Activated CD4-positive, alpha-beta T cell treated with anti-CD3 and anti-CD28 coated beads for 24 hours (primary cell): ENCODE measurements at regions not wholly inside any gene's neighbourhood (a gene's known extent, or its start where the extent isn't known, plus 50 kb on each side); places are given as distances from the start of the nearest gene placed in this dataset.

Experiments used
- DNase-seq, 2 donors: peaks; one replicate each; pipeline ENCODE4 v3.0.0-alpha.2; 2020; ENCODE audit warnings: low read depth in 2 of 2

DNA sequence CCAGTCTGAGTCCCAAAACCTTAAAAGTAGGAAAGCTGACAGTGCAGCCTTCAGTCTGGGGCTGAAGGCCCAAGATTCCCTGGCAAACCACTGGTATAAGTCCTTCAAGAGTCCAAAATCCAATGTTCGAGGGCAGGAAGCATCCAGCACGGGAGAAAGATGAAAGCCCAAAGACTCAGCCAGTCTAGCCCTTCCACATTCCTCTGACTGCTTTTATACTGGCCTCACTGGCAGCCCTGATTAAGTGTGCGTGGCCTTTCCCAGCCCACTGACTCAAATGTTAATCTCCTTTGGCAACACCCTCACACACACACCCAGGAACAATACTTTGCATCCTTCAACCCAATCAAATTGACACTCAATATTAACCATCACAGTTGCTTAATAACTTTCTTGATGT lies 372.1 kb upstream of the CCDC196 start:
- DNase-seq: no peak

DNA sequence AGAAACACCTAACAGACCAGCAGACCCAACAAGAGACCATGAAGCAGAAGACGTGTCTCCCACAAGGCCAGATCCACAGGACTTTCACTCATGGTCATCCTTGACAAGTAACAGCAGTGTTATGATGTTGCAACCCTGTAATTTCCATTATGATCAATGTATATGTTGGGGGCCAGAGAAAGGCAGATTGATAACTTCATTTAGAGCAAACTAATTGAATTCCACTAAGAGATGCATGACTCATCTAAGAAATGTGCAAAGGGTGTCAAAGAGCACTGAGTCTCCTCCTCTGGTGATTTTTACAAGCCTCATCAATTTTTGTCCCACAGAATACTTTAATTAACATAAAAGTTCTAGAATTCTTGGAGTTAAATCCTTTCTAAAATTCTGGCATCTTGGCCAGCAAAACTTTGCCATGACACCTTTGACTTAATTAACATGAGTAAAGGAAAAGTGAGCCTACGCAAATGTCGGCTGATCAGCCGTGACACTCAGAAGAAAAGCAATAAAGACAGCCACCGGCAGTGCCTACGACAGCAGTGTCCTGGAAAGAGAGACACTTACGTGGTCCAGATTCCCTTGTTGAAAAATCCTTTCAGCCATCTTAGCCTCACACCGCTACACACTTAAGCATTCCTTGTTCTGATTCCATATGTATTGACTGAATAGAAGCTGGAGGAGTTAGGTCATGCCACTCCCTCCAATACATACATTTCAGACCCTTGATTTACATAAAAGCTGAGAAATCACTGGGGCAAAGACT lies 370.2 kb upstream of the CCDC196 start:
- no peak for DNase-seq

DNA sequence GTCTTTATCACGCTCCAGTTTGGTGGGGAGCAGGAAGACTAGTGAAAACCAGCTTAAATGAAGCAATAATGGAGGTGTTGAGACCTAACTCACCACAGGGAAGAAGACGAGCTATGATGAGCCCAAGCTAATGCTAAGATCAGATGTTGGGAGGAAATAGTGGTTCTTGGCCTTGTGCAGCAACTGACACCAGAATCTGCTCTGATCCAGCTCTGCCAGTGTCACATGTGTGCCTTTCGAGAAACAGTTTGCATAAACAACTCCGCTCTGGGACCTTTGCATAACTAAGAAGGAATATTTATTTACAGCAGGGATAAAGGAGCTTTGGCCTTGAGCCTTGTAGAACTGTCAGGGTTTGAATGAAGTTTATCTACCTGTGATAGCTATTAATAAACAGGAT lies 369.4 kb upstream of the CCDC196 start:
- DNase-seq: no peak

DNA sequence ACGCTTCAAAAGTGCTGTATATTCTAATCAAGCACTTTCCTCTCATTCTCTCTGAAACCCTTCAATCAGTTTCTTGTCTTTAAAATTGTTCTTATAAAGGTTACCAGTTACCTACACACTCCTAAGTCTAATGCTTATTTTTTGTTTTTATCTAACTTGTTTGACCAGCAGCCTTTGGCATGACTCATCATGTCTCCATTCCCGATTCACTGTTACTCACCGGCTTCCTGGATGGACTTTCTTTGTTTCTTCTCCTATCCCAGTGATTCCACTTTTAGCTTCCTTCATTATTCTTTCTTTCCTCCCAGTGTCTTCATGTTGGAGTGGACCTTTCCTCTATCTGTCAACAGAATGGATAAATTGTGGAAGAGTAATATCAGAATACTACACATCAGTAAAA lies 368.6 kb upstream of the CCDC196 start:
- DNase-seq: no peak

DNA sequence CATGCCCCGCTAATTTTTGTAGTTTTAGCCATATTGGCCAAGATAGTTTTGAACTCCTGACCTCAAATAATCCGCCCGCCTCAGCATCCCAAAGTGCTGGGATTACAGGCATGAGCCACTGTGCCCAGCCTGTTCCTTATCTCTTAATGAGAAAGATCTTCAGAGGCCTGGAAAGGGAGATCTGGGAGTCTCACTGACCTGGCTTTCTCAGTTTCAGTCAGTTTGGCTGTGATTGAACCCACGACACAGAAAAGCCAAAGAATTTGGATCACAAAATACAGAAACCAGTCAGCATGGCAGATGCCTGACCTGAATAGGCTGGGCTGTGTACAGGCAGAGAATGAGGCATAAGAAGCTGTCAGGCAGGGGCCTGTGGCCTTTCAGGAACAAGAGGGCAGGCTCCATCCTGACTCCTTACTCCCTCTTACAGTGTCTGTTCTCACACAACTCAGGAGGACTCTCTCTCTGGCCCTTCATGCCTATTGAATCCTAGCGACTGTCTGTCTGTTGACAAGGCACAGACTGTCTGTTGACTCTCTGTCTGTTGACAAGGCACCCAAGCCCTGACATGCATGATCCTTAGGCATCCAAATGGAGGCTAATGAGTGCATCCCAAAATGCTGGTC lies 366.5 kb upstream of the CCDC196 start:
- no peak for DNase-seq

DNA sequence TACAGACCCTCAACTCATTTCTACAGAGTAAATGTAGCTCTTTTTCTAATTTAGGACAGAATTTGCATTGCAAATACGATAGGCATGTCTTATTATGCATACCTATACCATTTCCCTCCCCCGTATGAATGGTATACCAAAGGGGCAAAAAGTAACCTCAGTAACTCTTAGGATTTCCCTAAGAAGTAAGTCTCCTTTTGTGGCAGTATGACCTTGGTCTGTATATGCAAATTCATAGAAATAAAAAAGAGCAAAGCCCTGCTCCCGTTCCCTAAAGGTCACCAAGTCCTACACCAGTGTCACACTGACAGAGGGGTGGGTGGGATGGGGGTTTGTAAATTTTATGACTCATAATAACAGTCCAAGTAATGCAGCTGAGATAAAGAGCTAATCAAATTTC lies 365.8 kb upstream of the CCDC196 start:
- no peak for DNase-seq

DNA sequence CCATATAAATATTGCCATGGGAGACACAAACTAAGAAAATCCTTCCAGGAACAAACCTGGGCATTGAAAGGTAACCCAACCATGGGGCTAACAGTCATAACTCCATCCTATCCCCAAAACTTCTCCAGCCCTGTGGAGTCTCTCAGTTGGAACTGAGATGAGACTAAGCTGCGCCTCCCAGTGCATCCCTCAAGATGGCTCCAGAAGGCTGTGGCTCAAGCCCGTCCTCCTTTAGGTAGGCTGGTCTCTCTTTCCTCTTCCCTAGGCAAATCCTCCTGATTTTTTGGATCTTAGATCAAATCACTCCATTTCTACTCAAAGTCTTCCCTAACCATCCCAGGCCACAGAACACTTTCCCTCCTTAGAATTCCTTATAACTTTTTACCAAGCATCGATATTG lies 364.3 kb upstream of the CCDC196 start:
- no peak for DNase-seq

DNA sequence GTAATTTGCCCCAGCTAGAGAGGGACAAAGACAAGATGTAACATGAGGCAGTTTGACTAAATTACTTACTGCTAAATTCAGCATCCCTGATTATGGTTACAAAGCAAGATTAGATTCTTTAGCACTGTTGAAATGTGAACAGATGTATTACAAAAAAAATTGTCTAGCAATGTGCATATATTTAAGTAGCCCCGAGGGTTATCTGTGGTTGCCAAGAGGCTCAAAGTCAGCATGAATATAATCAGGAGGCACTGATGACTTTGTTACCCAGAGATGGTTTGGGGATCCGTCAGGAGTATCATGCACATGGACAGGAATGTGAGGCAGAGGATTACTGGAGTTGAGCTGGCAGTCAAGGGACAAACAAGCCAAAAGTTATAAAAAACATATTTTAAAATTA lies 356.9 kb upstream of the CCDC196 start:
- DNase-seq: no peak

DNA sequence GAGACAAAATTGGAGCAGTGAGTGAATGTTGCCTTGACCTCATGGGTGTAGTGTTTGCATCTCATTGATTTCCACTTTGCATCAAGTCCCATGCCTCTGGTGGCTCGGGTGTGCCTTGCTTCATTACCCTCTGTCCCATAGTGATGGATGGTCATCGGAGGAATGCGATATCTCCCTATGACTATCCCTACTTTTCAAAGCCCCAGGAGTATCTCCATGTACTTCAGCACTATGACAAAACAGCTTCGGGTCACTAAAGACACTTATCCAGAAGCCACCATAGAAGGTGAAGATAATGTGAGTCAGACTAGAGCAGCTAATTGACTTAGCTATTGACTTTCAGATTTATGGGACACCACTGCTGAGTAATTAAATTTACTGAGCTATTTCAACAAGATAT lies 355.1 kb upstream of the CCDC196 start:
- no peak for DNase-seq

DNA sequence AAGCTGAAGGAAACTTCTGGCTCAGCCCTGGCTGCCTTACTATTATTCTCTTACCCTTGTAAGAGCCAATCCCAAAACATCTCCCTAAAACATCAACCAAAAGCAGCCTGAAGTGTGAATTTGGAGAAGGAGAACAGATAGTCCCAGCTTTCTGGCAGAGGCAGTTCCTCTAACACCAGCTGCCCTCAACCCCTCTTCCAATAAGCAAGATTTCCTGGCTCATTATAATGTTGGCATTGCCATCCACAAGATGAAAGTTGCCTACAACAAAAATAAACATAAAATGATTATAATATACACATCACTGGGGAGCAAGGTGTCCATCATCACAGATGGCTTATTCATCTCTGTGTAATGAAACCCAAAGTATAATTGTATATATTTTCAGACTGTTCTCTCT lies 352.5 kb upstream of the CCDC196 start:
- DNase-seq: no peak

DNA sequence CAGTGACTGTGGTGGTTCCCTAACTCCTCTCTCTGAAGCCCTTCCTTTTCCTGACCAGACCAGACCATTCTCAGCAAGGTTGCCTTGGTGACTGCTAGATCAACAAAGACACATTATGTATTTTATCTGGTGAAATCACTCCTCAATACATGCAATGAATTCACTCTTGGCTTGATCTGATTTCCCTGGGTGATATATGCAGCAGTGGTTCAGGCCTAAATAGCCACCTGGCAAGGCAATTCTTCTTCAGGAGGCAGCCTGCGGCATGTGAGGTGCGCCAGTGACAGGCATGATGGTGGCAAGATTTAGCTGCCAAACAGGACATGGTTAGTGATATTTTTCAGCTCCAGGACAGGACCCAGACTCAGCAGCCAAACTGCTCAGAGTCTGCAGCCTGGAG lies 350.3 kb upstream of the CCDC196 start:
- no peak for DNase-seq

DNA sequence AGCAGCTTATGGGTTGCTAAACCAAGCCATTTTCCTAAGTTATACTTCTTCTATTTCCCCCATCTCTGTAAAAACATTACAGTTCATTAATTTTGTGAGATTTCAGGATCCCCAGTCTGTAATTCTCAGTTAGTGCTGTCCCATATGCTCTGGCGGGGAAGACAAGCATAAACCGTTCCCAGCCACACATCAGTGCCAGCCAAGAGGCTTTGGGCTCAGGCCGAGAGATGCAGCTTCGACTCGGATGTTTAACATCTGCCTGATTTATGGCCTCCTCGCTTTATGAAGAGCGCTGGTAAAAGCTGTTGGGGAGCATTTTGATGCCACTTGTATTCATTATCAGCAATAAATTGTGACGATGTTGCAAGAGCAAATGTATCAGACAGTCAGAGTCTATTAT lies 349.1 kb upstream of the CCDC196 start:
- no peak for DNase-seq

DNA sequence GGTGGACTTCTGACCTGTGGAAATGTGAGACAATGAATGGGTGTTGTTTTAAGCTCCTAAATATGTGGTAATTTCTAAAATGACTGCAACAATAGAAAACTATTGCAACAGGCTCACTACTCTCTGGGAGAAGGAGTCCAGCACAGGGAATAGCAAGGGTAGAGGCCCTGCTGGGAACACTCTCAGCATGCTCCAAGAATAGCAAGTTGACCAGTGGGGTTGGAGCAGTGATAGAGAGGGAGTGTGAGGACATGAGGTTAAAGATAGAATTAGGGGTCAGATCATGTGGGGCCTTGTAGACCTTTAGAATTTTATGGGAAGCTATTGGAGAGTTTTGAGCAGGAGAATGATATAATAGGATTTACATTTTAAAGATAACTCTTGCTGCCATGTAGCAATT lies 346.7 kb upstream of the CCDC196 start:
- DNase-seq: no peak

DNA sequence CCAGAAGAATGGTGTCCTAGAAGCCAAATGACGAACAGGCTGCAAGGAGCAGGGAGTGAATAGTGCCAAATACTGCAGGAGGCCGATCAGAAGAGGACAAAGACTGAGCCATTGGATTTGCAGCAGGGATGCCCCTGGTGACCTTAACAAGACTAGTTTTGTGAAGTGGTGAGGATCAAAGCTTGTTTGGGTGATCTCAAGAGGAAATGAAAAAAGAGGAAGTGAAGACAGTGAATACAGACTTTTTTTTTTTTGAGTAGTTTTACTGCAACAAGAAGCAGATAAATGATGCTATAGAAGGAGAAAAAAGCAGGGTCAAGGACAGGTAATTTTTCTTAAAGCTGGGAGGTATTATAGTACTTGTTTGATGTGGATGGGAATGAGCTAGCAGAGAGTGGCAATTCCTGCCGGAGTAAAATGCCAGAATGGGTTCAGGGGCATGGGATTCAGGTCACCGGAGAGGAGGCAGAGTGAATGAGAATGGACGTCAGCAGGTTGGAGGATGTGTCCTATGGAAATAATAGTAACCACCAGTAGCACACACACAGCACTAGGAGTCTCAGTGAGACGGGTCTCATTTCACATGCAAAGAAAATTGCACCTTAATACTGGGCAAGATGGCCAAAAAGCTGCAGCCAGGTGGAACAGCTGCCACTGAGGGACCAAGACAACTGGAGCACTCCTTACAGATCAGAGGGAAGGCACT lies 345.8 kb upstream of the CCDC196 start:
- DNase-seq: no peak

DNA sequence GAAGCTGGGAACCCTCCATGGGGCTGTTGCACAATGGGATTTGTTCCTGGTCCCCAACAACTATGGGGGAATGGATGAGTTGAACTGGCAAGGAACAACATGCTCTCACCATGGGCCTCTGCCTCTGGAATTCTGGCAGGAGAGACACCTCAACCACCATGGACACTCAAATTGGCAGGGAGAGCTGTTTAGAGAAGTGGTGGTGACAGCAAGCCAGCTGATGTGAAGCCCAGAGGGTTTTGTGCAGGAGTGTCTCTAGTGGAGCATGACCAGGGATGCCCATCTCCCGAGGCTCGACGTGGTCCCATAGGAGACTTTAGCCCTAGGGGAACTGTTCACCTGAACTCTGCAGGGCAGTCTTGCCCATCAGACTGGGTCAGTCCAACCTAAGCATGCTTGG lies 345.2 kb upstream of the CCDC196 start:
- DNase-seq: no peak

DNA sequence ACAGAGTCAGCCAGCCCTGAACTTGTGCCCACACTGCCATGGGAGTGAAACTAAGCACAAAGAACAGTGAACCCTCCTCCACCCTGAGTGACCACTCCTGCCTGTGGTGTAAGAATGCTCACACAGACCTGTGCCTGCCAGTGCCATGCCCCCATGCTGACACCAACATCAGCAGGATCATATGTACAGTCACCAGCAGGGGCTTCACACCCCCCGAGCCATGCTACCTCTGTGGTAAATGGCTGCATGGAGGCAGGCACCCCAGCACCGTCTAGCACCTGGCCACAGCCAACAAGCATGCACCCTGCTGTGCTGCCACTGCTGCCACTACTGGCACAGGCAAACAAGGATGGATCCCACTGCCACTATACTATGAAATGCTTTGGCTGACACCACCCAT lies 344.4 kb upstream of the CCDC196 start:
- DNase-seq: no peak

DNA sequence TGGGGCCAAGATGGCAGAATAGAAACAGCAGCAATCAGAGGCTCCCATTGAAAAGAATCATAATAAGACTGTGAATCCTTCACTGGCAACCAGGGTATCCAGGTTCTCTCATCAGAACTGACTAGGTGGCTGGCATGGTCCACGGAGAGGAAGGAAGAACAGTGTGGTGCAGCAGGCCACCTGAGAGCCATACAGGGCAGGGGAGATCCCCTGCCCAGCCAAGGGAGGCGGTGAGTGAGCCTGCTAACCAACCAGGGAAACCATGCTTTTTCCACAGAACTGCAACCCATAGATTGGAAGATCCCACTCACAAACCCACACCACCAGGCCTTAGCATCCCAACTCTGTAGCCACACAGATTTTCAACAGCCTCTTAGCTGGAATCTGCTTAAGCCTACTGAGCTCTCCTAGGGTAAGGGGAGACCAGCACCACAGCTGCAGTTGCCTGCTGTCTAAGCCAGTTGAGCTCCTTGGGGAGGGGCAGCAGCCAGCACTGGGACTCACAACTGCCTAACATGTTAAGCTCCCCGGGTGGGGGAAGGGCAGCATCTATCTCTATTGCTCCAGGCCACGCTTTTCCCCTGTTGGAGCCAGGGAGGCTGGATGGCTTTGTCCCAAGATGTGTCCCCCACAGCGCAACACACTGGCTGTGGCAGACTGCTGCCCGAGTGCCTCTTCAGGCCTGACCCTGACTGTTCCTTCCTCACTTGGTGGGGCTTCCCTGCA lies 342.6 kb upstream of the CCDC196 start:
- no peak for DNase-seq

DNA sequence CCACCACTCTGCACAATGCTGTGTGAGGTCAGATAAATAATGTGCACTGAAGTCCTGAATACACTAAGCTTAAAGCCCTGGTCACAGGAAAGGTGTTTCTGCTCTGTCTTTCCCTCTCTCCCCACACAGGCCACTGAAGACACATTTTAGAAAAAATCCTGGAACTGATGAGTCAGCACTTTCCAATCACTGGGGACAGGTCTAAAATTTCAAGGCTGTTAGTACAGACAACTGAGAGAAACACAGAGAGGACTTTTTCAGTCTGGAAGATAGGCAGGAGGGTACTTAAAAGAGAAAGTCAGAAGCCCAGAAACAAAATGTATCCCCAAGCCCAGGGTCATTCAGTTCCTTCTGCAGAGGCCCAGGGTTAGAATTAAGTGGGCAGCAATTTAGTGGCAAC lies 333.9 kb upstream of the CCDC196 start:
- DNase-seq: no peak

DNA sequence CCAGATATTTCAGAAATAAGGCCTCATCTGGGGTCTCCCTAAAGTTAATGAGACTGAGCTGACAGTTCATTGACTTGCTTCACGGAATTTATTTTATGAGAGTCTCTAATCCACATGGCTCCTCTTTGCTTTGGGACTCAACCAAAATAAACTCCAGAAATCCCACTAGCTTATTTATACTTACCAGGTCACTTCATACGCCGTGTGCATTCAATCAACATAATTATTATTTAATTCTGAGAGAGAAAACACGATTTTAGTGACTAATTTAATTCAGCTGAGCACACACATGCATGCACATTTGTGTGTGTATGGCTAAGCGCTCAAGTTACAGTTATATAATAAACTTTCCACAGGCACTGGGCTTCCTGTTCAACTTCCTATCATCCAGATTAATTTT lies 333.4 kb upstream of the CCDC196 start:
- no peak for DNase-seq

DNA sequence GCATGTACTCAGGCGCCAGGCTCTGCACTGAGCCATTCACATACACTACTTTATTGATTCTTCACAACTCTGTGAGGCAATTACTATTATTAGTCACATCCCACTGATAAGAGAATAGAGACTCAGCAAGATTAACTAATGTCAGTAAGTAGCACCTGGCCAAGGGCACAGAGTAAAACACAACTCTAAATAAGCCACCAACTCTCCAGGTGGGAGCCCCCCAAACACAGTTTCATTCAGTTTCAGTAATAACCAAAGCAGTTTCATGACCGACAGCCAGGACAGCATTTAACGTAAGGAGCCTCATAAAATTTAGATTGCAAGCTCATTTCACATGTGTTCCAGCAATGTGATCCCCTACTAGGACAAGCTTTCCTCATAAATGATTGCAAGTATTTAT lies 323.1 kb upstream of the CCDC196 start:
- DNase-seq: no peak

DNA sequence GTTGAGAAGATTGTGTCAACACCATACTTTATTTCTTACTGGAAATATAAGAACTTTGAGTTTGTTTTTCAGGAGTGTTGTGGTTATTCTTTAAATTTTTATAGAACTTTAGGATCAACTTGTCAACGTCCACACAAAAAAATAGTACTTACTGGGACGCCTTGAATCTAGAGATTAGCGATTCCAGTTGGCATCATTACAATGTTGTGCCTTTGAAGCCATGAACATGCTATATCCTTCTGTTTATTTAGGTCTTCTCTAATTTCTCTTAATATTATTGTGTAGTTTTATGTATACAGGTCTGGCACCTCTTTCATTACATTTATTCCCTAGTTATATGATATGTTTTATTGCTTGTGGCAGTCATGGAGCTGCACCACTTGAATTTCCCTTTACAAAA lies 320.8 kb upstream of the CCDC196 start:
- no peak for DNase-seq

DNA sequence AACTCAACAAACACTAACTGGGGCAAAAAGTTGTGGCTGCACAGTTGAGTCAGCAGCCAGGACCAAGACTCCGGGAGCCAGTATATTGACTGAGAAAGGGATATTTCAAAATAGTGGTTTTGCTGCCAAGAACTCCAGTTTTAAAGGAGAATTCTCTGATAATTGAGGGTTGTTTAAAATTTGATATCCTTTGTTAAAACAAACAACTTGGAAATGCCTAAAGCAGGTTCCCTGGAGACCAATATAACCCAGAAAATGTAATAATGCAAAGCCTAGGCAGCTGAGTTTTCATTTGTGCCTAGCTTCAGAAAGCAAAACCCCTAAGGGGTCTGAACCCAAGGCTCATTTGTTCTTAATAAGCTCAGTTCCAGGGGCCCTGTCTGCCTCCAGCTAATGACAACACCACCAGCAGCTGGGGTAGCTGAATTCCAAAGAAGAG lies 311.7 kb upstream of the CCDC196 start:
- no peak for DNase-seq

DNA sequence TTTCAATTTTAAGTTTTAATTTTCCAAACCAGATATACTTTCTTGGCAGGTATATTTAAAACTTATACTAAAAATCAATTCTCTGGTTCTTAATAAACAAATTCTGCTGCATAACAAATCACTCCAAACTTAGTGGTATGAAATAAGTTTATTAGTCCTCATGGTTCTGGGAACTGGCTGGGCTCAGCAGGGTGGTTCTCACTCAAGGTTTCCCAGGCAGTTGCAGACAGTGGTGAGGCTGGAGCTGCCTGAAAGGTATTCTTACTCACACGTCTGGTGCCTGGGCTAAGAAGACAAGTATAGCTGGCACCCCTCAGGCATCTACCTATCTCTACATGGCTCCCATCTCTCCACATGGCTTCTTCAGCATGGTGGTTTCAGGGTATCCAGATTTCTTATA lies 308.2 kb upstream of the CCDC196 start:
- DNase-seq: no peak
